Mesenchymal stem cell (in vitro differentiated cells and primary cell): ENCODE measurements at regions not wholly inside any gene's neighbourhood (a gene's known extent, or its start where the extent isn't known, plus 50 kb on each side); places are given as distances from the start of the nearest gene placed in this dataset.

Source experiments
- DNase-seq: peaks from one replicate; pipeline ENCODE4 v3.0.0-alpha.2; 2013
- H2AFZ ChIP-seq: one replicate; pipeline ENCODE4 v1.6.1; 2013; ENCODE audit warnings: low read depth, mild to moderate bottlenecking, control low read depth, inconsistent platforms, low read length, moderate library complexity
- H2AK5ac ChIP-seq: 2 replicates; pipeline ENCODE4 v1.6.1; 2013; ENCODE audit warnings: low read length, moderate library complexity, mild to moderate bottlenecking, inconsistent platforms; ENCODE audit not compliant: severe bottlenecking
- H2BK120ac ChIP-seq: one replicate; pipeline ENCODE4 v1.6.1; 2013; ENCODE audit warnings: low read depth, mild to moderate bottlenecking, inconsistent platforms, low read length, moderate library complexity
- H2BK12ac ChIP-seq, 2 experiments: one replicate each; pipeline ENCODE4 v1.6.1; 2013; ENCODE audit warnings: inconsistent platforms in 2 of 2, low read length in 2 of 2, mild to moderate bottlenecking in 2 of 2, moderate library complexity in 2 of 2, control low read depth in 1 of 2
- H2BK15ac ChIP-seq: one replicate; pipeline ENCODE4 v1.6.1; 2013; ENCODE audit warnings: mild to moderate bottlenecking, low read depth, inconsistent platforms; ENCODE audit not compliant: poor library complexity, severe bottlenecking
- H2BK5ac ChIP-seq: 2 replicates; pipeline ENCODE4 v1.6.1; 2013; ENCODE audit warnings: low read depth, mild to moderate bottlenecking, low read length, control low read depth, inconsistent platforms; ENCODE audit not compliant: poor library complexity, severe bottlenecking
- H3K14ac ChIP-seq, 2 experiments: one replicate each; pipeline ENCODE4 v1.6.1; 2013; ENCODE audit warnings: inconsistent platforms in 2 of 2, low read length in 2 of 2, control low read depth in 1 of 2, mild to moderate bottlenecking in 1 of 2, moderate library complexity in 1 of 2
- H3K18ac ChIP-seq, 2 experiments: one replicate each; pipeline ENCODE4 v1.6.1; 2013; ENCODE audit warnings: inconsistent platforms in 2 of 2, low read length in 2 of 2, control low read depth in 1 of 2, low read depth in 1 of 2, mild to moderate bottlenecking in 1 of 2
- H3K23ac ChIP-seq, 2 experiments: one replicate each; pipeline ENCODE4 v1.6.1; 2013; ENCODE audit warnings: inconsistent platforms in 2 of 2, low read length in 2 of 2, mild to moderate bottlenecking in 2 of 2, moderate library complexity in 2 of 2, control low read depth in 1 of 2
- H3K27ac ChIP-seq: 2 replicates; pipeline ENCODE4 v1.5.1; 2013; ENCODE audit warnings: mild to moderate bottlenecking, moderate library complexity, low read length, control low read depth, inconsistent platforms; ENCODE audit not compliant: poor library complexity, severe bottlenecking
- H3K27me3 ChIP-seq, 2 experiments: 2 replicates each; pipeline versions ENCODE4 v1.6.1 to v1.7.0; 2013; ENCODE audit warnings: low read length in 2 of 2, mild to moderate bottlenecking in 2 of 2, moderate library complexity in 2 of 2, control low read depth in 1 of 2, inconsistent platforms in 1 of 2; ENCODE audit not compliant: control insufficient read depth in 1 of 2, insufficient read depth in 1 of 2
- H3K36me3 ChIP-seq, 2 experiments: 2 replicates each; pipeline versions ENCODE4 v1.6.1 to v1.7.0; 2013; ENCODE audit warnings: low read length in 2 of 2, control low read depth in 1 of 2, inconsistent platforms in 1 of 2, low read depth in 1 of 2, mild to moderate bottlenecking in 1 of 2; ENCODE audit not compliant: insufficient read depth in 2 of 2, control insufficient read depth in 1 of 2
- H3K4ac ChIP-seq, 2 experiments: one replicate each; pipeline ENCODE4 v1.6.1; 2013; ENCODE audit warnings: inconsistent platforms in 2 of 2, low read length in 2 of 2, mild to moderate bottlenecking in 2 of 2, moderate library complexity in 2 of 2, control low read depth in 1 of 2, low read depth in 1 of 2
- H3K4me1 ChIP-seq: 2 replicates; pipeline ENCODE4 v1.6.1; 2013; ENCODE audit warnings: low read depth, low read length, control low read depth; ENCODE audit not compliant: control insufficient read depth, insufficient read depth
- H3K4me2 ChIP-seq: 2 replicates; pipeline ENCODE4 v1.6.1; 2013; ENCODE audit warnings: low read length, mild to moderate bottlenecking, inconsistent platforms; ENCODE audit not compliant: poor library complexity, severe bottlenecking
- H3K4me3 ChIP-seq, 2 experiments: 2 replicates each; pipeline versions ENCODE4 v1.5.1 to v1.7.0; 2013; ENCODE audit warnings: low read length in 2 of 2, mild to moderate bottlenecking in 2 of 2, control low read depth in 1 of 2, low read depth in 1 of 2; ENCODE audit not compliant: insufficient read depth in 1 of 2
- H3K79me1 ChIP-seq: replicated peaks from 2 replicates; pipeline ENCODE4 v1.6.1; 2013; ENCODE audit warnings: mild to moderate bottlenecking, control low read depth, low read length, inconsistent platforms; ENCODE audit not compliant: poor library complexity, severe bottlenecking
- H3K9ac ChIP-seq: 2 replicates; pipeline ENCODE4 v1.7.0; 2013; ENCODE audit warnings: mild to moderate bottlenecking, low read length, moderate library complexity
- H3K9me3 ChIP-seq: 2 replicates; pipeline ENCODE4 v1.7.0; 2013; ENCODE audit warnings: mild to moderate bottlenecking, low read length; ENCODE audit not compliant: control insufficient read depth
- H4K8ac ChIP-seq: one replicate; pipeline ENCODE4 v1.6.1; 2013; ENCODE audit warnings: inconsistent platforms, mild to moderate bottlenecking, low read length, moderate library complexity
- H4K91ac ChIP-seq: one replicate; pipeline ENCODE4 v1.6.1; 2013; ENCODE audit warnings: mild to moderate bottlenecking, low read length, inconsistent platforms
- WGBS: methylation state at CpG from one replicate; pipeline ENCODE4 v1.1.7; 2013; ENCODE audit warnings: mixed read lengths; 5-methylcytosine and 5-hydroxymethylcytosine counted together

GRCh38 chr12:115190010-115190770 lies 506.2 kb upstream of the TBX3 start:
- 84% methylated on average over 6 of the region's 6 CpGs for WGBS
- H4K8ac ChIP-seq = no peak overlapping the region
- no peaks in the 10 kb centered on the region for H3K36me3 ChIP-seq
- H2AK5ac ChIP-seq = no peak overlapping the region
- peak overlapping the region; percentile 65 for H3K9ac ChIP-seq
- H2AFZ ChIP-seq = no peak overlapping the region
- no peak overlapping the region for H3K14ac ChIP-seq
- H2BK12ac ChIP-seq = no peak overlapping the region
- H2BK5ac ChIP-seq = no peak overlapping the region
- no peak overlapping the region for H3K4ac ChIP-seq
- no peaks in the 10 kb centered on the region for H3K79me1 ChIP-seq
- peaks cover 3% of the 10 kb centered on the region for H3K9me3 ChIP-seq
- no peak for DNase-seq
- no peak overlapping the region for H3K18ac ChIP-seq
- H3K27ac ChIP-seq = no peak overlapping the region
- no peak overlapping the region for H3K4me2 ChIP-seq
- peak overlapping the region in 1 of 2 experiments; percentile 38 for H3K4me3 ChIP-seq
- H2BK120ac ChIP-seq = no peak overlapping the region
- H2BK15ac ChIP-seq = no peak overlapping the region
- no peaks in the 10 kb centered on the region for H3K4me1 ChIP-seq
- H3K27me3 ChIP-seq = no peaks in the 10 kb centered on the region
- no peak overlapping the region for H3K23ac ChIP-seq
- no peak overlapping the region for H4K91ac ChIP-seq

GRCh38 chr12:115185506-115185905 lies 501.5 kb upstream of the TBX3 start:
- H2BK15ac ChIP-seq = no peak overlapping the region
- H3K79me1 ChIP-seq = no peaks in the 10 kb centered on the region
- H3K4me2 ChIP-seq = no peak overlapping the region
- no peak overlapping the region for H3K23ac ChIP-seq
- no peaks in the 10 kb centered on the region for H3K36me3 ChIP-seq
- no peaks in the 10 kb centered on the region for H3K4me1 ChIP-seq
- H3K4me3 ChIP-seq = no peak overlapping the region
- H2BK5ac ChIP-seq = no peak overlapping the region
- no peak overlapping the region for H3K9ac ChIP-seq
- DNase-seq = peak; percentile 68
- 58% methylated on average over 3 of the region's 4 CpGs for WGBS
- H4K8ac ChIP-seq = no peak overlapping the region
- H3K14ac ChIP-seq = no peak overlapping the region
- H3K9me3 ChIP-seq = peaks cover 3% of the 10 kb centered on the region
- H3K27me3 ChIP-seq = no peaks in the 10 kb centered on the region
- H3K18ac ChIP-seq = no peak overlapping the region
- H4K91ac ChIP-seq = no peak overlapping the region
- no peak overlapping the region for H3K27ac ChIP-seq
- no peak overlapping the region for H2AK5ac ChIP-seq
- H2BK12ac ChIP-seq = no peak overlapping the region
- H2BK120ac ChIP-seq = no peak overlapping the region
- H2AFZ ChIP-seq = no peak overlapping the region
- H3K4ac ChIP-seq = no peak overlapping the region

GRCh38 chr12:115183752-115184151 lies 499.8 kb upstream of the TBX3 start:
- no peak overlapping the region for H2BK120ac ChIP-seq
- H3K4me2 ChIP-seq = no peak overlapping the region
- no peaks in the 10 kb centered on the region for H3K4me1 ChIP-seq
- no peak overlapping the region for H3K4me3 ChIP-seq
- no peaks in the 10 kb centered on the region for H3K27me3 ChIP-seq
- H3K23ac ChIP-seq = no peak overlapping the region
- no peak overlapping the region for H3K9ac ChIP-seq
- no peak overlapping the region for H2BK15ac ChIP-seq
- no peak overlapping the region for H3K18ac ChIP-seq
- no peak overlapping the region for H4K8ac ChIP-seq
- DNase-seq = no peak
- no peak overlapping the region for H2BK12ac ChIP-seq
- no peak overlapping the region for H2AFZ ChIP-seq
- H2BK5ac ChIP-seq = no peak overlapping the region
- H3K27ac ChIP-seq = no peak overlapping the region
- 90% methylated on average over 3 of the region's 3 CpGs for WGBS
- no peak overlapping the region for H2AK5ac ChIP-seq
- no peaks in the 10 kb centered on the region for H3K36me3 ChIP-seq
- no peak overlapping the region for H4K91ac ChIP-seq
- H3K79me1 ChIP-seq = no peaks in the 10 kb centered on the region
- H3K9me3 ChIP-seq = peaks cover 3% of the 10 kb centered on the region
- H3K4ac ChIP-seq = no peak overlapping the region
- H3K14ac ChIP-seq = no peak overlapping the region

GRCh38 chr12:115177899-115178298 lies 493.9 kb upstream of the TBX3 start:
- H3K9me3 ChIP-seq = no peaks in the 10 kb centered on the region
- H2AK5ac ChIP-seq = no peak overlapping the region
- H2BK120ac ChIP-seq = no peak overlapping the region
- H3K23ac ChIP-seq = no peak overlapping the region
- DNase-seq = no peak
- H3K18ac ChIP-seq = no peak overlapping the region
- H3K4ac ChIP-seq = no peak overlapping the region
- 96% methylated on average over 6 of the region's 6 CpGs for WGBS
- no peak overlapping the region for H4K8ac ChIP-seq
- no peak overlapping the region for H2BK5ac ChIP-seq
- H3K79me1 ChIP-seq = no peaks in the 10 kb centered on the region
- no peak overlapping the region for H3K4me2 ChIP-seq
- no peak overlapping the region for H2AFZ ChIP-seq
- no peaks in the 10 kb centered on the region for H3K36me3 ChIP-seq
- no peak overlapping the region for H3K4me3 ChIP-seq
- H3K9ac ChIP-seq = no peak overlapping the region
- no peak overlapping the region for H2BK12ac ChIP-seq
- no peak overlapping the region for H3K14ac ChIP-seq
- no peaks in the 10 kb centered on the region for H3K4me1 ChIP-seq
- H4K91ac ChIP-seq = no peak overlapping the region
- no peak overlapping the region for H3K27ac ChIP-seq
- H3K27me3 ChIP-seq = no peaks in the 10 kb centered on the region
- no peak overlapping the region for H2BK15ac ChIP-seq
